Kidney epithelial cell (primary cell): ENCODE measurements at regions not wholly inside any gene's neighbourhood (a gene's known extent, or its start where the extent isn't known, plus 50 kb on each side); places are given as distances from the start of the nearest gene placed in this dataset.

Experiments used
- DNase-seq: peaks from one replicate; pipeline ENCODE4 v3.0.0-alpha.2; 2010; ENCODE audit warnings: low read depth
- H3K27me3 ChIP-seq: 2 replicates; pipeline ENCODE4 v1.6.0; 2011; ENCODE audit warnings: low read length; ENCODE audit not compliant: control insufficient read depth, insufficient read depth
- H3K36me3 ChIP-seq: 2 replicates; pipeline ENCODE4 v1.5.1; 2011; ENCODE audit warnings: low read length; ENCODE audit not compliant: control insufficient read depth, insufficient read depth
- H3K4me3 ChIP-seq: 2 replicates; pipeline ENCODE4 v1.5.1; 2011; ENCODE audit warnings: low read depth, mild to moderate bottlenecking, control low read depth, low read length
- CTCF ChIP-seq: IDR thresholded peaks from 2 replicates; pipeline ENCODE4 v1.5.1; 2011; ENCODE audit warnings: mild to moderate bottlenecking, moderate library complexity, low read length, control low read depth, inconsistent platforms; ENCODE audit not compliant: insufficient read depth, poor library complexity, severe bottlenecking

- H3K27me3 ChIP-seq = no peaks in the 10 kb centered on the region
- H3K4me3 ChIP-seq = no peak overlapping the region
- DNase-seq = no peak
- H3K36me3 ChIP-seq = no peaks in the 10 kb centered on the region
- TF ChIP-seq CTCF = no peak
These were observed 1131.4 kb upstream of the PHF14 start for GRCh38 chr7:9842301-9842700.

GRCh38 chr7:9846902-9847301 lies 1126.8 kb upstream of the PHF14 start:
- Histone ChIP-seq H3K27me3 (no peaks in the 10 kb centered on the region), H3K36me3 (no peaks in the 10 kb centered on the region), H3K4me3 (no peak overlapping the region)
- no peak for TF ChIP-seq CTCF
- no peak for DNase-seq

- H3K27me3 ChIP-seq = no peaks in the 10 kb centered on the region
- H3K4me3 ChIP-seq = no peak overlapping the region
- no peak for TF ChIP-seq CTCF
- no peaks in the 10 kb centered on the region for H3K36me3 ChIP-seq
- no peak for DNase-seq
These were observed 1119.1 kb upstream of the PHF14 start for GRCh38 chr7:9854605-9855004.

- TF ChIP-seq CTCF = no peak
- no peaks in the 10 kb centered on the region for H3K27me3 ChIP-seq
- DNase-seq = no peak
These were observed 1117.0 kb upstream of the PHF14 start for GRCh38 chr7:9856668-9857067.

GRCh38 chr7:9863545-9863944 lies 1110.1 kb upstream of the PHF14 start:
- no peaks in the 10 kb centered on the region for H3K36me3 ChIP-seq
- no peak overlapping the region for H3K4me3 ChIP-seq
- no peaks in the 10 kb centered on the region for H3K27me3 ChIP-seq
- DNase-seq = no peak
- TF ChIP-seq CTCF = no peak

More at GRCh38 chr7:9856668-9857067, 1117.0 kb upstream of the PHF14 start:
- Histone ChIP-seq H3K4me3 (no peak overlapping the region), H3K36me3 (no peaks in the 10 kb centered on the region)

GRCh38 chr7:9869151-9869550 lies 1104.5 kb upstream of the PHF14 start:
- no peaks in the 10 kb centered on the region for H3K36me3 ChIP-seq
- TF ChIP-seq CTCF = no peak
- no peak overlapping the region for H3K4me3 ChIP-seq
- no peaks in the 10 kb centered on the region for H3K27me3 ChIP-seq
- no peak for DNase-seq
